ENCODE measurements at regions not wholly inside any gene's neighbourhood (a gene's known extent, or its start where the extent isn't known, plus 50 kb on each side); places are given as distances from the start of the nearest gene placed in this dataset.

GRCh38 chr18:40109252-40110049 is 1845.6 kb upstream of the PIK3C3 start:
- no peaks in the 10 kb centered on the region for H4K20me1 ChIP-seq (ENCODE audit: low read depth)
- Mint-ChIP-seq H3K27ac (no peak overlapping the region), H3K9me3 (peaks cover 2% of the 10 kb centered on the region), H3K36me3 (no peaks in the 10 kb centered on the region), H3K4me3 (no peak overlapping the region), H3K27me3 (ENCODE audit: insufficient read depth, low read depth) (peaks cover 5% of the 10 kb centered on the region), H3K4me1 (peaks cover 6% of the 10 kb centered on the region)
- H3K27me3 ChIP-seq: no peaks in the 10 kb centered on the region
- H3K36me3 ChIP-seq: no peaks in the 10 kb centered on the region
- H3K4me1 ChIP-seq: no peaks in the 10 kb centered on the region
- H3K9ac ChIP-seq: no peak overlapping the region
- H3K27ac ChIP-seq: no peak overlapping the region
- DNase-seq (ENCODE audit: low spot score): no peak
- H3K9me3 ChIP-seq (ENCODE audit: low read depth): no peaks in the 10 kb centered on the region
- H2AFZ ChIP-seq (replicated peaks): no peak overlapping the region
- no peak overlapping the region for H3K4me2 ChIP-seq
- H3K4me3 ChIP-seq: no peak overlapping the region
- no peak for TF ChIP-seq EZH2 (IDR thresholded peaks at IDR 0.05)
- no peaks in the 10 kb centered on the region for H3K79me2 ChIP-seq (ENCODE audit: low read depth)
- H3F3A ChIP-seq (ENCODE audit: low read depth): no peaks in the 10 kb centered on the region

- TF ChIP-seq, protein P1, sequence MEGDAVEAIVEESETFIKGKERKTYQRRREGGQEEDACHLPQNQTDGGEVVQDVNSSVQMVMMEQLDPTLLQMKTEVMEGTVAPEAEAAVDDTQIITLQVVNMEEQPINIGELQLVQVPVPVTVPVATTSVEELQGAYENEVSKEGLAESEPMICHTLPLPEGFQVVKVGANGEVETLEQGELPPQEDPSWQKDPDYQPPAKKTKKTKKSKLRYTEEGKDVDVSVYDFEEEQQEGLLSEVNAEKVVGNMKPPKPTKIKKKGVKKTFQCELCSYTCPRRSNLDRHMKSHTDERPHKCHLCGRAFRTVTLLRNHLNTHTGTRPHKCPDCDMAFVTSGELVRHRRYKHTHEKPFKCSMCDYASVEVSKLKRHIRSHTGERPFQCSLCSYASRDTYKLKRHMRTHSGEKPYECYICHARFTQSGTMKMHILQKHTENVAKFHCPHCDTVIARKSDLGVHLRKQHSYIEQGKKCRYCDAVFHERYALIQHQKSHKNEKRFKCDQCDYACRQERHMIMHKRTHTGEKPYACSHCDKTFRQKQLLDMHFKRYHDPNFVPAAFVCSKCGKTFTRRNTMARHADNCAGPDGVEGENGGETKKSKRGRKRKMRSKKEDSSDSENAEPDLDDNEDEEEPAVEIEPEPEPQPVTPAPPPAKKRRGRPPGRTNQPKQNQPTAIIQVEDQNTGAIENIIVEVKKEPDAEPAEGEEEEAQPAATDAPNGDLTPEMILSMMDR (IDR thresholded peaks at IDR 0.05): no peak
- no peak for TF ChIP-seq EZH2 (IDR thresholded peaks at IDR 0.05)
- no peak for TF ChIP-seq EZH2phosphoT487 (IDR thresholded peaks at IDR 0.05)
- Histone ChIP-seq H3K9ac (no peak overlapping the region), H3K27me3 (no peaks in the 10 kb centered on the region), H3K27ac (no peak overlapping the region), H2AFZ (replicated peaks) (peak overlapping the region; percentile 33), H3K4me2 (no peak overlapping the region), H4K20me1 (ENCODE audit: low read depth) (no peaks in the 10 kb centered on the region), H3K4me1 (no peaks in the 10 kb centered on the region), H3K36me3 (no peaks in the 10 kb centered on the region), H3K4me3 (no peak overlapping the region), H3K79me2 (ENCODE audit: low read depth) (no peaks in the 10 kb centered on the region), H3K9me3 (ENCODE audit: low read depth) (no peaks in the 10 kb centered on the region), H3F3A (ENCODE audit: low read depth) (no peaks in the 10 kb centered on the region)
- H3K27ac Mint-ChIP-seq: no peak overlapping the region
- H3K4me1 Mint-ChIP-seq: peaks cover 6% of the 10 kb centered on the region
- peaks cover 5% of the 10 kb centered on the region for H3K27me3 Mint-ChIP-seq (ENCODE audit: insufficient read depth, low read depth)
- no peak overlapping the region for H3K4me3 Mint-ChIP-seq
- no peaks in the 10 kb centered on the region for H3K36me3 Mint-ChIP-seq
- H3K9me3 Mint-ChIP-seq: peaks cover 2% of the 10 kb centered on the region
- DNase-seq (ENCODE audit: low spot score): no peak
Measured at GRCh38 chr18:40108596-40108995, 1846.4 kb upstream of the PIK3C3 start.

DNA sequence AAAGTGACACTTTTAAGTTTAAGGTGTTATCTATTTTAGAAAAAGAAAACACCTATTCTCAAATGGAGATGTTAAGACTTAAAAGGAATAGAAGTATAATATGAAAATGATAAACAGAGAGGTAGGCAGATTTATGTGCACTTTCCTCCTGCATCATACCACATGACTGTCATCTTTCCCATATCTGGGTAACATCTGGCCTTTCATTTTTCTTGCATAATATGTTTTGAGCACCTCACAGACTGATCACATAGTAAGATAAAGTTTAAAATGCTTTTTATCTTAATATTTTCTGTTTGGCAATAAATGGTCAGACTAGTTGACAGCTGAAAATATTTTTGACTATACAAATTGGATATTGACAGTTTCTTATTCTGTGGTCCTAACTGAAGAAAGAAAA is 1852.1 kb upstream of the PIK3C3 start:
- Histone ChIP-seq H3F3A (ENCODE audit: low read depth) (no peaks in the 10 kb centered on the region), H3K36me3 (no peaks in the 10 kb centered on the region), H3K27ac (no peak overlapping the region), H3K4me3 (no peak overlapping the region), H3K9ac (no peak overlapping the region), H3K4me2 (no peak overlapping the region), H3K9me3 (ENCODE audit: low read depth) (no peaks in the 10 kb centered on the region), H2AFZ (replicated peaks) (no peak overlapping the region), H3K4me1 (no peaks in the 10 kb centered on the region), H3K27me3 (no peaks in the 10 kb centered on the region), H4K20me1 (ENCODE audit: low read depth) (no peaks in the 10 kb centered on the region), H3K79me2 (ENCODE audit: low read depth) (no peaks in the 10 kb centered on the region)
- Mint-ChIP-seq H3K4me1 (peaks cover 9% of the 10 kb centered on the region), H3K9me3 (no peaks in the 10 kb centered on the region), H3K27me3 (ENCODE audit: insufficient read depth, low read depth) (peaks cover 2% of the 10 kb centered on the region), H3K4me3 (no peak overlapping the region), H3K27ac (no peak overlapping the region), H3K36me3 (no peaks in the 10 kb centered on the region)
- DNase-seq (ENCODE audit: low spot score): no peak
- TF ChIP-seq EZH2 (IDR thresholded peaks at IDR 0.05) (no peak), EZH2phosphoT487 (IDR thresholded peaks at IDR 0.05) (no peak)
- TF ChIP-seq, protein P1 (IDR thresholded peaks at IDR 0.05): no peak

GRCh38 chr18:40099641-40100040 is 1855.4 kb upstream of the PIK3C3 start:
- H3K27me3 ChIP-seq: no peaks in the 10 kb centered on the region
- H3K4me1 Mint-ChIP-seq: peaks cover 3% of the 10 kb centered on the region
- H2AFZ ChIP-seq (replicated peaks): no peak overlapping the region
- H3K27ac Mint-ChIP-seq: no peak overlapping the region
- no peak overlapping the region for H3K4me2 ChIP-seq
- H3K9ac ChIP-seq: no peak overlapping the region
- no peaks in the 10 kb centered on the region for H4K20me1 ChIP-seq (ENCODE audit: low read depth)
- no peak for DNase-seq (ENCODE audit: low spot score)
- H3K4me3 ChIP-seq: no peak overlapping the region
- no peaks in the 10 kb centered on the region for H3K9me3 ChIP-seq (ENCODE audit: low read depth)
- peaks cover 2% of the 10 kb centered on the region for H3K27me3 Mint-ChIP-seq (ENCODE audit: insufficient read depth, low read depth)
- no peak overlapping the region for H3K27ac ChIP-seq
- H3K4me1 ChIP-seq: no peaks in the 10 kb centered on the region
- H3K79me2 ChIP-seq (ENCODE audit: low read depth): no peaks in the 10 kb centered on the region
- no peak overlapping the region for H3K4me3 Mint-ChIP-seq
- no peaks in the 10 kb centered on the region for H3K36me3 Mint-ChIP-seq
- H3K36me3 ChIP-seq: no peaks in the 10 kb centered on the region
- TF ChIP-seq EZH2 (IDR thresholded peaks at IDR 0.05): no peak
- no peak for TF ChIP-seq EZH2phosphoT487 (IDR thresholded peaks at IDR 0.05)
- TF ChIP-seq, protein P1 (IDR thresholded peaks at IDR 0.05): no peak
- no peaks in the 10 kb centered on the region for H3F3A ChIP-seq (ENCODE audit: low read depth)
- no peaks in the 10 kb centered on the region for H3K9me3 Mint-ChIP-seq
